ENCODE measurements at regions not wholly inside any gene's neighbourhood (a gene's known extent, or its start where the extent isn't known, plus 50 kb on each side); places are given as distances from the start of the nearest gene placed in this dataset.

DNA sequence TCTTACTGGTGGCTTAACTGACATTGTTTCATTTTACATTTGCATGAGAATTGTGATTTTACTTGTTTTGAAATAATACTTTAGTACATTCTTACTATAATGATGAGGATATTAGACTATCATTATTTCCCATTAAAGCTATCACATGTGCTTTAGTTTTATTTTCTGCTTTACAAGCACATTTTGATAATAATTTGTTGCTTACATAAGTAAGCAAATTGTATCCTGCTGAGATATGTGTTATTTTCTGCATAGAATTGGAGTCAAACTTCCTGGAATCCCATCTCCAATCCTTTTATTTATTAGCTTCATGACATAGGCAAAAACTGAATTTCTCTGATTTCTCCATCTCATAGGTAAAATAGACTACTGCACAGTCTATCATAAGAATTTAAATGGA, 847.4 kb downstream of the DIPK2A start:
- TF ChIP-seq POLR2AphosphoS5 (IDR thresholded peaks at IDR 0.05; ENCODE audit: low read depth, low read length) (no peak), TAF1 (IDR thresholded peaks at IDR 0.05; ENCODE audit: borderline replicate concordance, low read depth, low read length) (no peak)
